ENCODE measurements at regions not wholly inside any gene's neighbourhood (a gene's known extent, or its start where the extent isn't known, plus 50 kb on each side); places are given as distances from the start of the nearest gene placed in this dataset.

GRCh38 chr14:62213516-62213915 lies 451.3 kb downstream of the SNAPC1 start:
- H3K4me1 ChIP-seq: no peaks in the 10 kb centered on the region
- no peaks in the 10 kb centered on the region for H3K27me3 ChIP-seq
- H3K36me3 ChIP-seq: no peaks in the 10 kb centered on the region
- no peak overlapping the region for H3K4me3 ChIP-seq
- TF ChIP-seq POLR2AphosphoS5 (IDR thresholded peaks at IDR 0.05; ENCODE audit: insufficient read depth in 1 of 2, low read depth in 1 of 2): no peak
- no peak for TF ChIP-seq CTCF (IDR thresholded peaks at IDR 0.05)
- TF ChIP-seq POLR2A (IDR thresholded peaks at IDR 0.05): no peak
- no peak overlapping the region for H3K27ac ChIP-seq
- intact Hi-C loops (cut with DNase I): no loop called here
- no peak for DNase-seq (ENCODE audit: extremely low spot score in 2 of 2)
- H3K9me3 ChIP-seq: no peaks in the 10 kb centered on the region

- no peak overlapping the region for H3K4me3 ChIP-seq
- H3K4me1 ChIP-seq: no peaks in the 10 kb centered on the region
- TF ChIP-seq CTCF (IDR thresholded peaks at IDR 0.05): no peak
- no peaks in the 10 kb centered on the region for H3K27me3 ChIP-seq
- DNase-seq (ENCODE audit: extremely low spot score in 2 of 2): no peak
- H3K27ac ChIP-seq: no peak overlapping the region
- H3K36me3 ChIP-seq: no peaks in the 10 kb centered on the region
- H3K9me3 ChIP-seq: no peaks in the 10 kb centered on the region
- intact Hi-C loops (cut with DNase I): no loop called here
Observed at GRCh38 chr14:62216121-62216520, 453.9 kb downstream of the SNAPC1 start.

- Histone ChIP-seq H3K36me3 (no peaks in the 10 kb centered on the region), H3K27me3 (no peaks in the 10 kb centered on the region), H3K4me1 (no peaks in the 10 kb centered on the region), H3K4me3 (no peak overlapping the region), H3K9me3 (no peaks in the 10 kb centered on the region), H3K27ac (no peak overlapping the region)
- no peak for DNase-seq (ENCODE audit: extremely low spot score in 2 of 2)
- no peak for TF ChIP-seq CTCF (IDR thresholded peaks at IDR 0.05)
- no peak for TF ChIP-seq POLR2AphosphoS5 (IDR thresholded peaks at IDR 0.05; ENCODE audit: insufficient read depth in 1 of 2, low read depth in 1 of 2)
- no peak for TF ChIP-seq POLR2A (IDR thresholded peaks at IDR 0.05)
- intact Hi-C loops (cut with DNase I): no loop called here
Observed at GRCh38 chr14:62234849-62235248, 472.6 kb downstream of the SNAPC1 start.

- H3K4me1 ChIP-seq: no peaks in the 10 kb centered on the region
Observed at GRCh38 chr14:62244221-62244620, 482.0 kb downstream of the SNAPC1 start.

GRCh38 chr14:62247266-62247665 lies 485.0 kb downstream of the SNAPC1 start:
- Histone ChIP-seq H3K4me1 (no peaks in the 10 kb centered on the region), H3K27me3 (no peaks in the 10 kb centered on the region), H3K36me3 (no peaks in the 10 kb centered on the region), H3K27ac (no peak overlapping the region), H3K9me3 (no peaks in the 10 kb centered on the region), H3K4me3 (no peak overlapping the region)
- TF ChIP-seq CTCF (IDR thresholded peaks at IDR 0.05) (no peak), POLR2A (IDR thresholded peaks at IDR 0.05) (no peak), POLR2AphosphoS5 (IDR thresholded peaks at IDR 0.05; ENCODE audit: insufficient read depth in 1 of 2, low read depth in 1 of 2) (no peak)
- DNase-seq (ENCODE audit: extremely low spot score in 2 of 2): no peak
- intact Hi-C loops (cut with DNase I): no loop called here

More at GRCh38 chr14:62244221-62244620, 482.0 kb downstream of the SNAPC1 start:
- DNase-seq (ENCODE audit: extremely low spot score in 2 of 2): no peak
- intact Hi-C loops (cut with DNase I): no loop called here
- TF ChIP-seq POLR2AphosphoS5 (IDR thresholded peaks at IDR 0.05; ENCODE audit: insufficient read depth in 1 of 2, low read depth in 1 of 2): no peak
- TF ChIP-seq POLR2A (IDR thresholded peaks at IDR 0.05): no peak
- TF ChIP-seq CTCF (IDR thresholded peaks at IDR 0.05): no peak
- Histone ChIP-seq H3K27ac (no peak overlapping the region), H3K36me3 (no peaks in the 10 kb centered on the region), H3K27me3 (no peaks in the 10 kb centered on the region), H3K4me3 (no peak overlapping the region), H3K9me3 (no peaks in the 10 kb centered on the region)

Measured in vagina (tissue), 2 donors.